B cell (primary cell): ENCODE measurements at regions not wholly inside any gene's neighbourhood (a gene's known extent, or its start where the extent isn't known, plus 50 kb on each side); places are given as distances from the start of the nearest gene placed in this dataset.

Source experiments
- CTCF ChIP-seq: fragments of 200-600 bp; IDR thresholded peaks from one replicate; pipeline ENCODE4 v1.8.0; 2022; ENCODE audit warnings: antibody characterized with exemption, mild to moderate bottlenecking
- EZH2 ChIP-seq: IDR thresholded peaks from 2 replicates; pipeline ENCODE4 v1.6.1; 2012; ENCODE audit warnings: borderline replicate concordance, low read depth, mild to moderate bottlenecking, moderate library complexity, low read length; ENCODE audit not compliant: insufficient read depth, poor library complexity, severe bottlenecking

- TF ChIP-seq CTCF (no peak), EZH2 (no peak)
Measured at GRCh38 chr13:74461011-74461410, 326.8 kb upstream of the KLF12 start.
